Hepatocyte (in vitro differentiated cells): ENCODE measurements at regions not wholly inside any gene's neighbourhood (a gene's known extent, or its start where the extent isn't known, plus 50 kb on each side); places are given as distances from the start of the nearest gene placed in this dataset.

Experiments
- EZH2 ChIP-seq: fragments of 200-600 bp; sonication (generic); IDR thresholded peaks from 2 replicates; pipeline ENCODE4 v1.6.1; 2016; ENCODE audit warnings: antibody characterized with exemption, mild to moderate bottlenecking, borderline replicate concordance
- TF ChIP-seq, protein P1 (sequence below): fragments of 200-600 bp; sonication (generic); IDR thresholded peaks from 2 replicates; pipeline ENCODE4 v1.5.1; 2016; ENCODE audit warnings: antibody characterized with exemption, mild to moderate bottlenecking; ENCODE audit not compliant: poor library complexity

DNA sequence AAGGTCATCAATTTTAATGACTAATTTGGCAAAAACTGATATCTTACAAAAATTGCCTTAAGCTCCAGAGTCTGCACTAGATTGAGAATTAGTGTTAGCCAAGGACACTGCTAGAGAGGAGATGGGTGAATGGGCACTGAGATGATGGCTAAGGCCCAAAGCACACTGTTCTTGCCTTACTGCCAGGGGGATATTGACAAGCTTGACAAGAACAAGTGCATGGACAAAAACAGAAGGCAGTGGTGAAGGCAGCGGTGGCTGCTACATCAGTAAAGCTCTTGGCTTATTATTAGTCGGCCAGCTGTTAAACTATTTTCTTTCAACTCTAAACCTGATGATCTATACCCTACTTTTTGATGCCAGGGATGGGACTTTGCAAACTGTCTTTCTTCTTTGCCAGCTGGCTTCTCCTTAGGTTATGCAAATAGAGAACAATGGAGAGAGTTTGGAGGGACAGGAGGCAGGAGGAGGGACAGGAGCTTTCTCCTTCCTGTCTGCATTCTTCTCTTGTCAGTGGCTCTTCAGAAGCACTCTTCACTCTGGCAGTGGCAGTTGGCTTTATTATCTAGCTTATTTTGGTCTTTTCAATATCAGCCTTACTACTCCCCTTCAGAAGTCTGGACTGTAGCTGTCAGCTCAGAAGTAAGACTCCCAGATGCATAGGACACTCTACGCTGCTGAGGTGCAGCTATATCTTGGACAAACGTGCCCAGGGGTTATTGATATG, 853.5 kb upstream of the TMPRSS15 start:
- TF ChIP-seq, protein P1, sequence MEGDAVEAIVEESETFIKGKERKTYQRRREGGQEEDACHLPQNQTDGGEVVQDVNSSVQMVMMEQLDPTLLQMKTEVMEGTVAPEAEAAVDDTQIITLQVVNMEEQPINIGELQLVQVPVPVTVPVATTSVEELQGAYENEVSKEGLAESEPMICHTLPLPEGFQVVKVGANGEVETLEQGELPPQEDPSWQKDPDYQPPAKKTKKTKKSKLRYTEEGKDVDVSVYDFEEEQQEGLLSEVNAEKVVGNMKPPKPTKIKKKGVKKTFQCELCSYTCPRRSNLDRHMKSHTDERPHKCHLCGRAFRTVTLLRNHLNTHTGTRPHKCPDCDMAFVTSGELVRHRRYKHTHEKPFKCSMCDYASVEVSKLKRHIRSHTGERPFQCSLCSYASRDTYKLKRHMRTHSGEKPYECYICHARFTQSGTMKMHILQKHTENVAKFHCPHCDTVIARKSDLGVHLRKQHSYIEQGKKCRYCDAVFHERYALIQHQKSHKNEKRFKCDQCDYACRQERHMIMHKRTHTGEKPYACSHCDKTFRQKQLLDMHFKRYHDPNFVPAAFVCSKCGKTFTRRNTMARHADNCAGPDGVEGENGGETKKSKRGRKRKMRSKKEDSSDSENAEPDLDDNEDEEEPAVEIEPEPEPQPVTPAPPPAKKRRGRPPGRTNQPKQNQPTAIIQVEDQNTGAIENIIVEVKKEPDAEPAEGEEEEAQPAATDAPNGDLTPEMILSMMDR: no peak
- TF ChIP-seq EZH2: no peak
